Endothelial cell of umbilical vein (primary cell): ENCODE measurements at regions not wholly inside any gene's neighbourhood (a gene's known extent, or its start where the extent isn't known, plus 50 kb on each side); places are given as distances from the start of the nearest gene placed in this dataset.

ENCODE experiments used
- BruUV-seq: library from RNA; stranded (reverse); fragments of 400-500 nt; replicated peaks from 2 replicates; lab custom pipeline; 2021; lab: Mats Ljungman, UMichigan
- CTCF ChIA-PET: fragments of 300-600, 350-600 bp; sonication (Branson Sonifier 250); formaldehyde crosslinking; loops from one replicate; lab custom pipeline; 2021; ENCODE audit warnings: antibody characterized with exemption, inconsistent platforms; lab: Charles Lee
- POLR2A ChIA-PET: fragments of 300-600, 350-600 bp; sonication (Branson Sonifier 250); formaldehyde crosslinking; loops from one replicate; lab custom pipeline; 2021; ENCODE audit warnings: antibody characterized with exemption, inconsistent platforms; lab: Charles Lee
- DNase-seq: peaks from one replicate; pipeline ENCODE4 v3.0.0-alpha.2; 2011; ENCODE audit warnings: low read depth, low spot score
- FAIRE-seq: peaks from 2 replicates; lab custom pipeline; 2011; peaks lifted over from hg19 to GRCh38; lab: Jason Lieb, UNC
- H2AFZ ChIP-seq: 2 replicates; pipeline ENCODE4 v1.6.0; 2012; ENCODE audit warnings: low read depth, low read length, control low read depth, inconsistent platforms
- H3K27ac ChIP-seq: 2 replicates; pipeline ENCODE4 v1.5.1; 2011; ENCODE audit warnings: low read depth, mild to moderate bottlenecking, control low read depth, low read length, moderate library complexity; ENCODE audit not compliant: insufficient read depth
- H3K27me3 ChIP-seq, 2 experiments: 2 replicates each; pipeline versions ENCODE4 v1.6.0 to v1.6.1; 2011; ENCODE audit warnings: low read length in 2 of 2, mixed read lengths in 1 of 2; ENCODE audit not compliant: control insufficient read depth in 2 of 2, insufficient read depth in 2 of 2
- H3K36me3 ChIP-seq, 2 experiments: 2 replicates in 1 of 2; 3 replicates in 1 of 2; pipeline ENCODE4 v1.5.1; 2011; ENCODE audit warnings: low read length in 2 of 2, mild to moderate bottlenecking in 1 of 2, moderate library complexity in 1 of 2; ENCODE audit not compliant: control insufficient read depth in 2 of 2, insufficient read depth in 2 of 2; ENCODE audit errors: extremely low read depth in 1 of 2
- H3K4me1 ChIP-seq: 3 replicates; pipeline ENCODE4 v1.5.1; 2011; ENCODE audit warnings: mild to moderate bottlenecking, low read length; ENCODE audit not compliant: control insufficient read depth, insufficient read depth; ENCODE audit errors: extremely low read depth
- H3K4me2 ChIP-seq: 2 replicates; pipeline ENCODE4 v1.6.1; 2011; ENCODE audit warnings: low read length, control low read depth, mixed read lengths; ENCODE audit not compliant: insufficient read depth
- H3K4me3 ChIP-seq, 3 experiments: fragments of 200-600 bp in 1 of 3; sonication (generic), shearing (Covaris generic) in 1 of 3; replicated peaks in 1 of 3; 2 replicates each; pipeline ENCODE4 v1.5.1; 2011 to 2016; ENCODE audit warnings: control low read depth in 3 of 3, low read length in 3 of 3, mild to moderate bottlenecking in 2 of 3, inconsistent platforms in 1 of 3, low read depth in 1 of 3, moderate library complexity in 1 of 3; ENCODE audit not compliant: insufficient read depth in 1 of 3
- H3K79me2 ChIP-seq: 2 replicates; pipeline ENCODE4 v1.6.0; 2012; ENCODE audit warnings: low read length, inconsistent platforms; ENCODE audit not compliant: control insufficient read depth, insufficient read depth
- H3K9ac ChIP-seq: replicated peaks from 2 replicates; pipeline ENCODE3; 2011; ENCODE audit warnings: low read length, control low read depth; ENCODE audit not compliant: insufficient read depth; ENCODE audit errors: extremely low read depth
- H3K9me1 ChIP-seq: replicated peaks from 3 replicates; pipeline ENCODE4 v1.6.0; 2011; ENCODE audit warnings: mild to moderate bottlenecking, low read length; ENCODE audit not compliant: control insufficient read depth, insufficient read depth; ENCODE audit errors: extremely low read depth
- H3K9me3 ChIP-seq: replicated peaks from 2 replicates; pipeline ENCODE4 v1.5.1; 2012; ENCODE audit warnings: low read length, inconsistent platforms; ENCODE audit not compliant: control insufficient read depth, insufficient read depth
- H4K20me1 ChIP-seq: replicated peaks from 2 replicates; pipeline ENCODE3; 2011; ENCODE audit warnings: mild to moderate bottlenecking, low read length; ENCODE audit not compliant: control insufficient read depth, insufficient read depth; ENCODE audit errors: extremely low read depth
- EZH2 ChIP-seq: IDR thresholded peaks from 2 replicates; pipeline ENCODE4 v1.6.1; 2012; ENCODE audit warnings: borderline replicate concordance, low read depth, mild to moderate bottlenecking, moderate library complexity, low read length, inconsistent platforms; ENCODE audit not compliant: severe bottlenecking
- FOS ChIP-seq: IDR thresholded peaks from 2 replicates; pipeline ENCODE4 v1.6.1; 2011; ENCODE audit warnings: mild to moderate bottlenecking, low read length, moderate library complexity, borderline replicate concordance; ENCODE audit not compliant: insufficient read depth
- GATA2 ChIP-seq: IDR thresholded peaks from 2 replicates; pipeline ENCODE4 v1.7.0; 2011; ENCODE audit warnings: low read depth, mild to moderate bottlenecking, moderate library complexity, mixed read lengths, low read length; ENCODE audit not compliant: insufficient read length, insufficient read depth
- JUN ChIP-seq: IDR thresholded peaks from 2 replicates; pipeline ENCODE4 v1.6.1; 2011; ENCODE audit warnings: borderline replicate concordance, low read depth; ENCODE audit not compliant: insufficient read length, insufficient read depth
- MYC ChIP-seq: IDR thresholded peaks from one replicate; pipeline ENCODE4 v1.6.1; 2011; ENCODE audit warnings: mild to moderate bottlenecking, low read depth, low read length
- POLR2A ChIP-seq: IDR thresholded peaks from 2 replicates; pipeline ENCODE4 v1.6.1; 2012; ENCODE audit warnings: low read depth, mild to moderate bottlenecking, control low read depth, low read length
- POLR2AphosphoS5 ChIP-seq: IDR thresholded peaks from 2 replicates; pipeline ENCODE4 v1.6.1; 2012; ENCODE audit warnings: low read depth, mild to moderate bottlenecking, control low read depth, low read length, moderate library complexity; ENCODE audit not compliant: insufficient read depth
- dilution Hi-C: fragments of 300-500 bp; cut with MboI; formaldehyde crosslinking; loops from one replicate; pipeline ENCODE4 v1.15.0; 2019; ENCODE audit warnings: low sequenced_read_pairs; ENCODE audit not compliant: extremely low pct_ligation_motif_present
- intact Hi-C: fragments of 100-400 bp; cut with micrococcal nuclease; formaldehyde crosslinking; loops from one replicate; pipeline ENCODE4 v1.10.0; 2022
- TF ChIP-seq, protein P1 (sequence below), 2 donors: IDR thresholded peaks; 1 replicate in 1 of 2; 2 replicates in 1 of 2; pipeline ENCODE4 v1.5.1; 2011; ENCODE audit warnings: low read length in 2 of 2, mild to moderate bottlenecking in 2 of 2, moderate library complexity in 2 of 2, control low read depth in 1 of 2, inconsistent platforms in 1 of 2, low read depth in 1 of 2; ENCODE audit not compliant: insufficient read depth in 1 of 2; ENCODE audit errors: extremely low read depth in 1 of 2
- TF ChIP-seq, protein P2 (sequence below): IDR thresholded peaks from 2 replicates; pipeline ENCODE4 v1.6.1; 2011; ENCODE audit not compliant: insufficient read depth, insufficient read length

DNA sequence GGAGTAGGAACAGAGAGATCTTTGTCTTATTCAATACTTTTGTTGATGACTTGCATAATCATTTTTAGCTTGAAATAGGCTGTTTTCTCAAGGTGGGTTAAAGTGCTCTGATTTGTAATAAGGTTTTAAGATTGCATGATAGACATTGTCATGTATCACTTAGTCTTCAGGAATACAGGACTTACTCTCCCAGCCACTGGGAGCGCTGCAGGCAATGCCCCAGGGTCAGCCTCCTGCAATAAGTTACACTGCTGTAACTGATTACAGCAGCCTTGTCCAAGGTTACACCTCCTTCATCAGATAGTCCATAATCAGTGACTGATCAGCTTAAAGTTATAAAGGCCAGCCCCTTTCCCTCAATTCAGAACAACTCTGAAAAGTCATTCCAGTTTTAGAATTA is 218.6 kb downstream of the ESM1 start:
- no peak for FAIRE-seq
- intact Hi-C loops = no loop called here
- H3K4me1 ChIP-seq = no peaks in the 10 kb centered on the region
- H3K9me1 ChIP-seq = no peaks in the 10 kb centered on the region
- TF ChIP-seq POLR2A (no peak), EZH2 (no peak), POLR2AphosphoS5 (no peak), FOS (no peak), GATA2 (no peak), JUN (no peak), MYC (no peak)
- TF ChIP-seq, protein P1, sequence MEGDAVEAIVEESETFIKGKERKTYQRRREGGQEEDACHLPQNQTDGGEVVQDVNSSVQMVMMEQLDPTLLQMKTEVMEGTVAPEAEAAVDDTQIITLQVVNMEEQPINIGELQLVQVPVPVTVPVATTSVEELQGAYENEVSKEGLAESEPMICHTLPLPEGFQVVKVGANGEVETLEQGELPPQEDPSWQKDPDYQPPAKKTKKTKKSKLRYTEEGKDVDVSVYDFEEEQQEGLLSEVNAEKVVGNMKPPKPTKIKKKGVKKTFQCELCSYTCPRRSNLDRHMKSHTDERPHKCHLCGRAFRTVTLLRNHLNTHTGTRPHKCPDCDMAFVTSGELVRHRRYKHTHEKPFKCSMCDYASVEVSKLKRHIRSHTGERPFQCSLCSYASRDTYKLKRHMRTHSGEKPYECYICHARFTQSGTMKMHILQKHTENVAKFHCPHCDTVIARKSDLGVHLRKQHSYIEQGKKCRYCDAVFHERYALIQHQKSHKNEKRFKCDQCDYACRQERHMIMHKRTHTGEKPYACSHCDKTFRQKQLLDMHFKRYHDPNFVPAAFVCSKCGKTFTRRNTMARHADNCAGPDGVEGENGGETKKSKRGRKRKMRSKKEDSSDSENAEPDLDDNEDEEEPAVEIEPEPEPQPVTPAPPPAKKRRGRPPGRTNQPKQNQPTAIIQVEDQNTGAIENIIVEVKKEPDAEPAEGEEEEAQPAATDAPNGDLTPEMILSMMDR (IDR thresholded peaks at IDR 0.05; ENCODE audit: extremely low read depth in 1 of 2, insufficient read depth in 1 of 2, low read depth in 1 of 2, low read length in 2 of 2) = no peak
- TF ChIP-seq, protein P2, sequence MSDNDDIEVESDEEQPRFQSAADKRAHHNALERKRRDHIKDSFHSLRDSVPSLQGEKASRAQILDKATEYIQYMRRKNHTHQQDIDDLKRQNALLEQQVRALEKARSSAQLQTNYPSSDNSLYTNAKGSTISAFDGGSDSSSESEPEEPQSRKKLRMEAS = no peak
- H3K4me2 ChIP-seq = no peak overlapping the region
- BruUV-seq = no TSS peak
- POLR2A ChIA-PET = no interaction called here
- no peaks in the 10 kb centered on the region for H3K79me2 ChIP-seq
- H3K36me3 ChIP-seq = no peaks in the 10 kb centered on the region
- dilution Hi-C loops = no loop called here
- H3K4me3 ChIP-seq = no peak overlapping the region
- H2AFZ ChIP-seq = no peak overlapping the region
- CTCF ChIA-PET = interaction anchor here (1.2 kb wide), 1 partner anchor 78 kb away, joined by 3 read pairs; no protein-coding TSS in a partner anchor
- no peak for DNase-seq
- no peaks in the 10 kb centered on the region for H3K9me3 ChIP-seq
- no peaks in the 10 kb centered on the region for H4K20me1 ChIP-seq
- peaks cover 0 to 2% of the 10 kb centered on the region in 2 experiments for H3K27me3 ChIP-seq
- H3K9ac ChIP-seq = no peak overlapping the region
- no peak overlapping the region for H3K27ac ChIP-seq
